Stimulated activated CD8-positive, alpha-beta memory T cell treated with anti-CD3 and anti-CD28 coated beads, Interleukin-2, amount 100 ng/mL, for 48 hours (primary cell): ENCODE measurements at regions not wholly inside any gene's neighbourhood (a gene's known extent, or its start where the extent isn't known, plus 50 kb on each side); places are given as distances from the start of the nearest gene placed in this dataset.

Experiments used
- DNase-seq, 2 donors: peaks; one replicate each; pipeline ENCODE4 v3.0.0-alpha.2; 2020; ENCODE audit warnings: low read depth in 2 of 2

- DNase-seq: no peak
These were observed 857.2 kb upstream of the INTU start for GRCh38 chr4:126775485-126776106.

- DNase-seq: no peak
These were observed 856.4 kb upstream of the INTU start for GRCh38 chr4:126776361-126776760.

- no peak for DNase-seq
These were observed 855.1 kb upstream of the INTU start for GRCh38 chr4:126777649-126778048.

GRCh38 chr4:126778348-126778747 lies 854.4 kb upstream of the INTU start:
- no peak for DNase-seq

- no peak for DNase-seq
These were observed 853.8 kb upstream of the INTU start for GRCh38 chr4:126779001-126779400.

GRCh38 chr4:126779436-126780166 lies 853.2 kb upstream of the INTU start:
- no peak for DNase-seq

- DNase-seq: no peak
These were observed 849.6 kb upstream of the INTU start for GRCh38 chr4:126783191-126783590.

- DNase-seq: no peak
These were observed 847.7 kb upstream of the INTU start for GRCh38 chr4:126784966-126785580.

GRCh38 chr4:126790633-126791032 lies 842.1 kb upstream of the INTU start:
- DNase-seq: no peak

- DNase-seq: no peak
These were observed 838.4 kb upstream of the INTU start for GRCh38 chr4:126794363-126794762.

- no peak for DNase-seq
These were observed 834.5 kb upstream of the INTU start for GRCh38 chr4:126798214-126798613.

- DNase-seq: no peak
These were observed 833.3 kb upstream of the INTU start for GRCh38 chr4:126799416-126799815.

- no peak for DNase-seq
These were observed 832.7 kb upstream of the INTU start for GRCh38 chr4:126799971-126800574.

- no peak for DNase-seq
These were observed 832.1 kb upstream of the INTU start for GRCh38 chr4:126800575-126801141.

- no peak for DNase-seq
These were observed 825.6 kb upstream of the INTU start for GRCh38 chr4:126807132-126807531.

GRCh38 chr4:126812076-126812475 lies 820.7 kb upstream of the INTU start:
- DNase-seq: no peak

GRCh38 chr4:126820631-126821030 lies 812.1 kb upstream of the INTU start:
- no peak for DNase-seq

GRCh38 chr4:126821152-126821551 lies 811.6 kb upstream of the INTU start:
- DNase-seq: no peak

GRCh38 chr4:126825083-126825482 lies 807.7 kb upstream of the INTU start:
- no peak for DNase-seq

GRCh38 chr4:126827669-126828068 lies 805.1 kb upstream of the INTU start:
- no peak for DNase-seq

- DNase-seq: no peak
These were observed 797.9 kb upstream of the INTU start for GRCh38 chr4:126834854-126835253.

GRCh38 chr4:126838941-126839679 lies 793.6 kb upstream of the INTU start:
- no peak for DNase-seq
